HG03442 (cell line): ENCODE measurements at regions not wholly inside any gene's neighbourhood (a gene's known extent, or its start where the extent isn't known, plus 50 kb on each side); places are given as distances from the start of the nearest gene placed in this dataset.
"Not testable (repeated sequence)": the region's sequence is repeated elsewhere in the genome, so short reads cannot be mapped to it uniquely, and the experiment has no call there.

ENCODE experiments used
- ATAC-seq: cut with Tn5 transposase; IDR thresholded peaks from one replicate; pipeline ENCODE4 v1.9.1; 2021; ENCODE audit warnings: mild to moderate bottlenecking, moderate library complexity; ENCODE audit not compliant: unreplicated experiment

GRCh38 chr20:26218301-26218700 lies 521.6 kb upstream of the ZNF337 start:
- ATAC-seq, result no peak

- no peak for ATAC-seq
Observed at GRCh38 chr20:26216025-26216424, 519.4 kb upstream of the ZNF337 start.

GRCh38 chr20:26214991-26215390 lies 518.3 kb upstream of the ZNF337 start:
- ATAC-seq, result no peak

GRCh38 chr20:26209171-26209941 lies 512.7 kb upstream of the ZNF337 start:
- ATAC-seq, result no peak

GRCh38 chr20:26208296-26209091 lies 511.8 kb upstream of the ZNF337 start:
- ATAC-seq, result no peak

GRCh38 chr20:26207967-26208295 lies 511.3 kb upstream of the ZNF337 start:
- not testable (repeated sequence) for ATAC-seq

- no peak for ATAC-seq
Observed at GRCh38 chr20:26207237-26207966, 510.7 kb upstream of the ZNF337 start.

GRCh38 chr20:26205350-26205749 lies 508.7 kb upstream of the ZNF337 start:
- ATAC-seq, result no peak

- not testable (repeated sequence) for ATAC-seq
Observed at GRCh38 chr20:26201026-26201425, 504.4 kb upstream of the ZNF337 start.

GRCh38 chr20:26187329-26187728 lies 490.7 kb upstream of the ZNF337 start:
- not testable (repeated sequence) for ATAC-seq

- ATAC-seq, result not testable (repeated sequence)
Observed at GRCh38 chr20:26183720-26184119, 487.1 kb upstream of the ZNF337 start.

GRCh38 chr20:26181364-26181763 lies 484.7 kb upstream of the ZNF337 start:
- not testable (repeated sequence) for ATAC-seq

GRCh38 chr20:26171875-26172274 lies 475.2 kb upstream of the ZNF337 start:
- not testable (repeated sequence) for ATAC-seq

- ATAC-seq, result no peak
Observed at GRCh38 chr20:26169506-26169905, 472.9 kb upstream of the ZNF337 start.

GRCh38 chr20:26167499-26167898 lies 470.8 kb upstream of the ZNF337 start:
- ATAC-seq, result no peak

GRCh38 chr20:26163890-26164289 lies 467.2 kb upstream of the ZNF337 start:
- ATAC-seq, result no peak

GRCh38 chr20:26163151-26163550 lies 466.5 kb upstream of the ZNF337 start:
- ATAC-seq, result not testable (repeated sequence)

- ATAC-seq, result not testable (repeated sequence)
Observed at GRCh38 chr20:26161741-26162140, 465.1 kb upstream of the ZNF337 start.

GRCh38 chr20:26160916-26161315 lies 464.3 kb upstream of the ZNF337 start:
- not testable (repeated sequence) for ATAC-seq

- no peak for ATAC-seq
Observed at GRCh38 chr20:26154224-26154623, 457.6 kb upstream of the ZNF337 start.

GRCh38 chr20:26135325-26136110 lies 438.9 kb upstream of the ZNF337 start:
- no peak for ATAC-seq
